NT2/D1 (cell line): ENCODE measurements at regions not wholly inside any gene's neighbourhood (a gene's known extent, or its start where the extent isn't known, plus 50 kb on each side); places are given as distances from the start of the nearest gene placed in this dataset.

ENCODE experiments used
- DNase-seq: peaks from one replicate; pipeline ENCODE4 v3.0.0-alpha.2; 2011; ENCODE audit warnings: low read depth, low spot score
- H3K27me3 ChIP-seq: 2 replicates; pipeline ENCODE4 v1.6.0; 2011; ENCODE audit warnings: mild to moderate bottlenecking; ENCODE audit not compliant: insufficient read length, insufficient read depth
- H3K36me3 ChIP-seq: 2 replicates; pipeline ENCODE4 v1.6.1; 2011; ENCODE audit warnings: mild to moderate bottlenecking, low read length, mixed read lengths; ENCODE audit not compliant: insufficient read depth, insufficient read length
- H3K4me1 ChIP-seq: 2 replicates; pipeline ENCODE4 v1.5.1; 2011; ENCODE audit not compliant: insufficient read depth, insufficient read length
- H3K4me3 ChIP-seq: 2 replicates; pipeline ENCODE4 v1.5.1; 2011; ENCODE audit warnings: low read depth; ENCODE audit not compliant: insufficient read length
- H3K9ac ChIP-seq: 2 replicates; pipeline ENCODE4 v1.6.0; 2011; ENCODE audit warnings: low read depth; ENCODE audit not compliant: insufficient read length
- H3K9me3 ChIP-seq: 2 replicates; pipeline ENCODE4 v1.5.1; 2011; ENCODE audit warnings: mild to moderate bottlenecking, low read length; ENCODE audit not compliant: insufficient read depth
- SUZ12 ChIP-seq: IDR thresholded peaks from 2 replicates; pipeline ENCODE4 v1.6.1; 2011; ENCODE audit not compliant: insufficient read length, insufficient read depth; ENCODE audit errors: extremely low read depth
- YY1 ChIP-seq: IDR thresholded peaks from 2 replicates; pipeline ENCODE4 v1.6.1; 2011; ENCODE audit not compliant: insufficient read length, insufficient read depth
- ZNF274 ChIP-seq: IDR thresholded peaks from 2 replicates; pipeline ENCODE4 v1.6.1; 2011; ENCODE audit warnings: mild to moderate bottlenecking, low read depth, low read length

DNA sequence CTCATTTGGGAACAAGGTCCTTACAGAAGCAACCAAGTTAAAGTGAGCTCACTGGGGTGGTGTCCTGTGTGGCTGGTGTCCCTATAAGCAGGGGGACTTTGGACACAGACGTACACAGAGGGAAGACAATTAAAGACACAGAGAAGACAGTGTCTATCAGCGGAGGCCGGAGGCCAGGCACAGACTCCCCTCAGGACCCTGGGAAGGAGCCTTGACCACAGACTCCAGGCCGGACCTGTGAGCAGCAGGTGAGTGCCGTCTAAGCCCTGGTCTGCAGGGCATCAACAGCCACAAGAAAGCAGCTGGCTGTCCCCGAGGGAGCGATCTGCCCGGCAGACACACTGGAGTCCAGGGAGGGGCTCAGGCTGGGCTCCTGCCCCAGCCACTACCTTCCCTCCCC lies 219.1 kb upstream of the C14orf180 start:
- H3K9ac ChIP-seq: no peak overlapping the region
- TF ChIP-seq YY1: no peak
- no peak for TF ChIP-seq ZNF274
- TF ChIP-seq SUZ12: no peak
- no peak overlapping the region for H3K4me3 ChIP-seq
- H3K36me3 ChIP-seq: no peaks in the 10 kb centered on the region
- no peaks in the 10 kb centered on the region for H3K27me3 ChIP-seq
- peaks cover 7% of the 10 kb centered on the region for H3K4me1 ChIP-seq
- H3K9me3 ChIP-seq: 0 out of 2 replicates have a peak, but pooled peaks cover 4% of the 10 kb centered on the region
- no peak for DNase-seq

DNA sequence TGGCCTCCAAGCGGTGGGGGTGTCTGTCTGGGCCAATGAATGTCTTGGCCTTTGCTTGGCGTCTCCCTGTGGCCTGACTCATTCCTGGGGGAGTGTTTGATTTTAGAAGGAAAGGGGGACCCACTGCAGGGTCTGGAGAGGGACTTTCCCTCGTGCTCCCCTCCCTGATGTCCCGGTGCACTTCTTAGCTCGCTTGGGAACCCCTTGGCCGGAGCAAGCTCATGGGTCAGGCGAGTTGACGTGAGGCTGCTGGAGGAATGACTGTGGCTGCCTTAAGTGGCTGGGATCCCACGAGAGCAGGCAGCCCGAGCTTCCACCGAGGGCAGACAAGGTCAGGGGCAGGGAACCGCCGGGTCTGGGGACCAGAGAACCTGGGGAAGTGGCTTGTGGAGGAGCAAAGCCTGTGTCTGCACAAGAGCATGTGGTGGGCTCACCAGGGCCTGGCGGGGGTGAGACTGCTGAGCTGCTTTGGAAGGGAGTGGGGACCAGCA lies 218.4 kb upstream of the C14orf180 start:
- Histone ChIP-seq H3K4me3 (no peak overlapping the region), H3K27me3 (no peaks in the 10 kb centered on the region), H3K9ac (no peak overlapping the region), H3K36me3 (no peaks in the 10 kb centered on the region), H3K9me3 (peaks cover 7% of the 10 kb centered on the region; the same call in 1 of the 2 replicates), H3K4me1 (peaks cover 7% of the 10 kb centered on the region)
- no peak for TF ChIP-seq YY1
- TF ChIP-seq ZNF274: no peak
- DNase-seq: no peak

DNA sequence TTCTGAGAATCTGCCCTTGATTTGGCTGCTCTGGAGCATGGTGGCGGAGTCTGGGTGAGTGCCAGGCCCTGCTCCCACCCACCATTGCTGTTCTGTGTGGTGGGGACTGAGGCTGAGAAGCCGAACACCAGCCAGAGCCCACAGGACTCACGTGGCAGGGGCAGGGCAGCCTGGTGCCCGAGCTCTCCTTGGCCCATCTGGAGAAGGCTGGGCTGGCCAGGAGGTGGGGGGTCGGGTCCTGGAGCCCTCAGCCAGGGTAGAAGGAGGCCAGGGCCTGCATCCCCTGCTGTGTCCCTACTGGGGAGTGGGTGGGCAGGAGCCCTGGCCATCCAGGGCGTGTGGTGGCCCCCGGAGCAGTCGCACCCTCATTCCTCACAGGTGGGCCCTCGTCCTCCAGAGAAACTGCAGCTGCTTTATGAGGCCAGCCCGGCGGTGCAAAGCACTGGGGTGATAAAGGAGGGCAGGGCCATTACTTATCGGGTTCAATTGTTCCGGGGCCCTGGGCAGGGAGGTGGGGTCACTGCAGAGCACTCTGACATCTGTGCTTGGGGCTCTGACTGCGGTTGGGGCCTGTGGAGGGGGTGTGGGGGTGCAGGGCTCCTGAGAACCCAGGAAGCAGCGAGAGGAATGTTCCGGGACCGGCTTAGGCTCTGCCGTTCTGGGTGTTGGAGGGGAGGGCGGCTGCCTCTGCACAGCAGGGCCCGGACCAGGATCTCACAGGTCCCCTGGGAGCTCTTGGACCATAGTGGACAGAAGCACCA lies 217.5 kb upstream of the C14orf180 start:
- Histone ChIP-seq H3K36me3 (no peaks in the 10 kb centered on the region), H3K9ac (no peak overlapping the region), H3K27me3 (no peaks in the 10 kb centered on the region), H3K4me3 (no peak overlapping the region), H3K9me3 (peaks cover 16% of the 10 kb centered on the region), H3K4me1 (peaks cover 3% of the 10 kb centered on the region)
- TF ChIP-seq ZNF274: no peak
- no peak for TF ChIP-seq SUZ12
- TF ChIP-seq YY1: no peak
- no peak for DNase-seq

DNA sequence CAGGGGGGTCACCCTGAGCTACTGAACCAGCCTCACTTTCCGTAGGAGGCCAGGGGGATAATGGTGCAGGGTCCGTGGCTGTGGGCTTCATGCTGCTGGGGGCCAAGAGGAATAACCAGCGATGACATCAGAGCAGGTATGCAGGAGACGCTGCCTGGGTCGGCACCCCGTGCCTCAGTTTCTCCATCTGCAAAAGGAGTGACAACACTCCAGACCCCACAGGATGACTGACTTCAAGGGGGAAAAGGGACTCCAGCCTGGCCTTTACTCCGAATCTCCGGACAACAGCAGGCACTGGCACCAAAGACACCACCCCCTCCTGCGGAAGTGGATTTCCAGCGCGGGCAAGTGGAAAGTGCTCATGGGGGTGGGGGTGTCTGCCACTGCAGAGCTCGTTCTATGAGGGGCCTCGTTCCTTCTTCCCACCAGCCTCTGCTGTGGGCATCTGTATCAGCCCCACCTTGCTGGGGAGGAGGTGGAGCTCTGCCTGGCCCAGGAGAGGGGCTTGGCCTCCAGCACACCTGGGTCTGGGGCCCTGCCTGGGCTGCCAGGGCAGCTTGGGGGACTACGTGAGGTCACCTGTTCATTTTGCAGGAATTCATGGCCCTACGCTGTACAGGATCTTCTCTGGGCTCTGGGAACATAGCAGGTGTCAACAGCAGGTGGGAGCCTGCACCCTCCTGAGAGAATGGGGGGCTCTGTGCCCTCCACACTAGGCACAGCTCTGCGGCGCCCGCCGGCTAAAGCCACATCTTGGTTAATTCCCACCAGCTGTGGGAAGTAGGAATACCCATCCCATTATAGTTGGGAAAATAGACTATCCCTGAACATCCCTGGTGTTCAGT lies 216.6 kb upstream of the C14orf180 start:
- Histone ChIP-seq H3K9ac (no peak overlapping the region), H3K4me1 (peaks cover 3% of the 10 kb centered on the region), H3K27me3 (no peaks in the 10 kb centered on the region), H3K4me3 (no peak overlapping the region), H3K36me3 (no peaks in the 10 kb centered on the region), H3K9me3 (peaks cover 16% of the 10 kb centered on the region)
- TF ChIP-seq SUZ12 (no peak), YY1 (no peak), ZNF274 (no peak)
- no peak for DNase-seq

DNA sequence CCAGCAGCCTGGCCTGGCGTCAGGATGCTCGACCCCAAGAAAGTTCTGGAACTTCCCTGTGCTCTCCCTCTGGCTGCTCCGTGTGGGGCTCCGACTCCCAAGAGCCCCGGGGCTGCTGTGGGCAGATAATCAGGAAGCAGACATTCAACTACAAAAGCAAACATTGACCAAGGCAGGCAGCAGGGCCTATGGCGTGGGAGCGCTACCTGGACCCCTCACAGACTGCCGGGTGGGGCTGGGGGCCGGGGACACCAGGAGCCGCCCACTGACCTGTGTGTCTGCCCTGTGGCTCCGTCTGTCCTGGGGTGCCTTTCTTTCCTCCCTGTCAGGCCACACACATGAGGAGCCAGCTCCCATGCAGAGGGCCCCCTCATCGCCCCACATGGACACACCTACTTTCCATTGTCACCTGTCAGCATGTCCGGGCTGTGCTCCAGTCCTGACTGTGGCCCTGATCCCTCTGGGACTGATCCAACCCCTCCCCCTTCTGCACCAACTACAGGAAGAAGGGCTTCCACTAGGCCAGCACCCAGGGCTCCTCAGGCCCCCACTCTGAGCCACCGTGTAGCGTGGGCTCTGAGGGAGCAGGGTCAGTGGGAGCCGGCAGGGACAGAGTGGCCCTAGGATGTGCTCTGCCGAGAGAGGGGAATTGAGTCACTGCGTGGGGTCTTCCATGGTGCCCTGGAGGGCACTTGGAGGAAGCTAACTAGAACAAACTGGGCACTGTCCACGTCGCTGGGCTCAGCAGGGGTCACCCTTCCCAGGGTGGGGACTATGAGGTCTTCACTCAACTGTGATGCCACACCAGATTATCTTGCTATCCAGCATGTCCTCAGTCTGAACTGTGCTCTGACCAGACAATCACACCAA lies 215.4 kb upstream of the C14orf180 start:
- Histone ChIP-seq H3K9ac (no peak overlapping the region), H3K4me1 (peaks cover 3% of the 10 kb centered on the region), H3K27me3 (no peaks in the 10 kb centered on the region), H3K36me3 (no peaks in the 10 kb centered on the region), H3K4me3 (no peak overlapping the region), H3K9me3 (peaks cover 16% of the 10 kb centered on the region)
- TF ChIP-seq YY1 (no peak), SUZ12 (no peak)
- DNase-seq: no peak

DNA sequence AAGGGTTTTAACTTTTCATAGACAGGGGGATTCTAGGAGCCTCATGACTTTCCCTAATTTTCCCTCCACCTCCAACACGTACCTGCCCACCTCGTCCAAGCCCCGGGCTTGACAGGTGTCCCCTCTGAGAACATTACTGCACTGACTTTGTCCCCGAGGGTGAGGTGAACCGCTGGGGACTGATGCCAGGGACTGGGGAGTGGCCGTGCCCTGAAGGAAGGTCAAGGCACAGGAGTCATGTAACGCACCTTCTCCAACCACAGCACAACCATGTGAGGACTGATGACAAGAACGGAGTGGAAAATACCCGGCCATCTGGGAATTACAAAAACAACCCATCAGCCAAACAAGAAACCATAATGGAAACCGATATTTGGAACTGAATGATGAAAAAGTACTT lies 214.7 kb upstream of the C14orf180 start:
- H3K27me3 ChIP-seq: no peaks in the 10 kb centered on the region
- H3K9me3 ChIP-seq: peaks cover 16% of the 10 kb centered on the region
- H3K36me3 ChIP-seq: no peaks in the 10 kb centered on the region
- no peak overlapping the region for H3K9ac ChIP-seq
- H3K4me1 ChIP-seq: peaks cover 5% of the 10 kb centered on the region
- DNase-seq: no peak
- H3K4me3 ChIP-seq: no peak overlapping the region
- TF ChIP-seq ZNF274: no peak
- TF ChIP-seq SUZ12: no peak
- no peak for TF ChIP-seq YY1
